OCI-LY1 (cell line): ENCODE measurements at regions not wholly inside any gene's neighbourhood (a gene's known extent, or its start where the extent isn't known, plus 50 kb on each side); places are given as distances from the start of the nearest gene placed in this dataset.

ENCODE experiments used
- H2AFZ ChIP-seq: fragments of 200-600 bp; sonication (generic), shearing (Covaris generic); 2 replicates; pipeline ENCODE4 v1.6.0; 2014; ENCODE audit warnings: antibody characterized with exemption, mild to moderate bottlenecking, low read length
- H3F3A ChIP-seq: fragments of 200-600 bp; sonication (generic), shearing (Covaris generic); 2 replicates; pipeline ENCODE4 v1.6.0; 2014; ENCODE audit warnings: mild to moderate bottlenecking, antibody characterized with exemption, low read length, moderate library complexity; ENCODE audit not compliant: insufficient read depth
- H3K27ac ChIP-seq: fragments of 200-600 bp; sonication (generic); 2 replicates; pipeline ENCODE4 v1.5.1; 2014; ENCODE audit warnings: low read length, mixed run types, mild to moderate bottlenecking, low read depth; ENCODE audit not compliant: poor library complexity, severe bottlenecking
- H3K27me3 ChIP-seq: fragments of 200-600 bp; sonication (generic); 2 replicates; pipeline ENCODE4 v1.6.0; 2014; ENCODE audit warnings: antibody characterized with exemption, mild to moderate bottlenecking, low read length, moderate library complexity; ENCODE audit not compliant: insufficient read depth
- H3K36me3 ChIP-seq: fragments of 200-600 bp; sonication (generic); 2 replicates; pipeline ENCODE4 v1.6.1; 2014; ENCODE audit warnings: mild to moderate bottlenecking, antibody characterized with exemption, low read length, moderate library complexity, mixed read lengths; ENCODE audit not compliant: insufficient read depth
- H3K4me1 ChIP-seq: fragments of 200-600 bp; sonication (generic); 2 replicates; pipeline ENCODE4 v1.5.1; 2014; ENCODE audit warnings: mild to moderate bottlenecking, low read length, moderate library complexity; ENCODE audit not compliant: insufficient read depth, severe bottlenecking
- H3K4me2 ChIP-seq: fragments of 200-600 bp; sonication (generic), shearing (Covaris generic); 2 replicates; pipeline ENCODE4 v1.6.1; 2014; ENCODE audit warnings: low read length
- H3K4me3 ChIP-seq: fragments of 200-600 bp; sonication (generic); 2 replicates; pipeline ENCODE4 v1.5.1; 2014; ENCODE audit warnings: low read length, low read depth, mild to moderate bottlenecking, mixed read lengths; ENCODE audit not compliant: poor library complexity, severe bottlenecking
- H3K79me2 ChIP-seq: fragments of 200-600 bp; shearing (Covaris generic); 2 replicates; pipeline ENCODE4 v1.6.1; 2016; ENCODE audit warnings: mixed run types, low read length, mixed read lengths; ENCODE audit not compliant: insufficient read depth
- H3K9ac ChIP-seq: fragments of 200-600 bp; sonication (generic), shearing (Covaris generic); 2 replicates; pipeline ENCODE4 v1.6.1; 2014; ENCODE audit warnings: mild to moderate bottlenecking, low read length, mixed read lengths
- H3K9me2 ChIP-seq: fragments of 200-600 bp; sonication (generic), shearing (Covaris generic); 2 replicates; pipeline ENCODE4 v1.6.1; 2014; ENCODE audit warnings: low read depth, mild to moderate bottlenecking, low read length, mixed read lengths
- H3K9me3 ChIP-seq: fragments of 200-600 bp; shearing (Covaris generic); 2 replicates; pipeline ENCODE4 v1.6.1; 2014; ENCODE audit warnings: low read length, mixed read lengths
- H4K20me1 ChIP-seq: fragments of 200-600 bp; sonication (generic), shearing (Covaris generic); 2 replicates; pipeline ENCODE4 v1.6.0; 2016; ENCODE audit warnings: mild to moderate bottlenecking, low read length; ENCODE audit not compliant: insufficient read depth
- CTCF ChIP-seq: fragments of 200-600 bp; sonication (generic), shearing (Covaris generic); IDR thresholded peaks from 2 replicates; pipeline ENCODE4 v1.5.1; 2017; ENCODE audit warnings: mild to moderate bottlenecking, antibody characterized with exemption, low read length, moderate library complexity, mixed read lengths
- EZH2 ChIP-seq: fragments of 200-600 bp; sonication (generic), shearing (Covaris generic); IDR thresholded peaks from 2 replicates; pipeline ENCODE4 v1.8.0; 2017; ENCODE audit warnings: borderline replicate concordance, mixed run types, mild to moderate bottlenecking, antibody characterized with exemption, low read length, moderate library complexity, mixed read lengths

- no peak for TF ChIP-seq CTCF
- no peak for TF ChIP-seq EZH2
Measured at GRCh38 chr11:87753143-87753542, 422.1 kb downstream of the RAB38 start.

GRCh38 chr11:87743007-87743406 lies 432.2 kb downstream of the RAB38 start:
- Histone ChIP-seq H3K9ac (no peak overlapping the region), H3K9me3 (no peaks in the 10 kb centered on the region)
- TF ChIP-seq CTCF: peak; percentile 38; the same call in 1 of the 2 replicates
- no peak for TF ChIP-seq EZH2

More at GRCh38 chr11:87753143-87753542, 422.1 kb downstream of the RAB38 start:
- H3K79me2 ChIP-seq: no peaks in the 10 kb centered on the region
- no peaks in the 10 kb centered on the region for H3K9me3 ChIP-seq
- H3K9me2 ChIP-seq: no peaks in the 10 kb centered on the region
- H3K27ac ChIP-seq: no peak overlapping the region
- H3K4me1 ChIP-seq: no peaks in the 10 kb centered on the region
- H3K4me3 ChIP-seq: no peak overlapping the region
- H3K9ac ChIP-seq: no peak overlapping the region
- H3F3A ChIP-seq: no peaks in the 10 kb centered on the region
- no peaks in the 10 kb centered on the region for H4K20me1 ChIP-seq
- no peak overlapping the region for H3K4me2 ChIP-seq
- no peak overlapping the region for H2AFZ ChIP-seq
- no peaks in the 10 kb centered on the region for H3K36me3 ChIP-seq
- H3K27me3 ChIP-seq: no peaks in the 10 kb centered on the region

GRCh38 chr11:87740968-87741367 lies 434.3 kb downstream of the RAB38 start:
- H3K9me2 ChIP-seq: no peaks in the 10 kb centered on the region

More at GRCh38 chr11:87743007-87743406, 432.2 kb downstream of the RAB38 start:
- H3K27me3 ChIP-seq: no peaks in the 10 kb centered on the region
- H3K36me3 ChIP-seq: no peaks in the 10 kb centered on the region
- H3K27ac ChIP-seq: no peak overlapping the region
- H3K4me3 ChIP-seq: no peak overlapping the region
- no peak overlapping the region for H2AFZ ChIP-seq
- H3K9me2 ChIP-seq: no peaks in the 10 kb centered on the region
- H4K20me1 ChIP-seq: no peaks in the 10 kb centered on the region
- H3K4me2 ChIP-seq: no peak overlapping the region
- H3F3A ChIP-seq: no peaks in the 10 kb centered on the region
- H3K79me2 ChIP-seq: no peaks in the 10 kb centered on the region
- H3K4me1 ChIP-seq: no peaks in the 10 kb centered on the region

More at GRCh38 chr11:87740968-87741367, 434.3 kb downstream of the RAB38 start:
- Histone ChIP-seq H3K27ac (no peak overlapping the region), H2AFZ (no peak overlapping the region), H4K20me1 (no peaks in the 10 kb centered on the region), H3K4me3 (no peak overlapping the region), H3F3A (no peaks in the 10 kb centered on the region), H3K27me3 (no peaks in the 10 kb centered on the region), H3K9ac (no peak overlapping the region), H3K79me2 (no peaks in the 10 kb centered on the region), H3K36me3 (no peaks in the 10 kb centered on the region), H3K9me3 (no peaks in the 10 kb centered on the region), H3K4me2 (no peak overlapping the region), H3K4me1 (no peaks in the 10 kb centered on the region)
- TF ChIP-seq EZH2 (no peak), CTCF (no peak)
